H1 (cell line): ENCODE measurements at regions not wholly inside any gene's neighbourhood (a gene's known extent, or its start where the extent isn't known, plus 50 kb on each side); places are given as distances from the start of the nearest gene placed in this dataset.

Experiments
- CTCF ChIA-PET: fragments of 300-600 bp; sonication (Branson Sonifier 250); formaldehyde crosslinking; loops from one replicate; lab custom pipeline; 2021; ENCODE audit not compliant: partially characterized antibody; lab: Charles Lee
- POLR2A ChIA-PET: fragments of 300-600 bp; sonication (Branson Sonifier 250); formaldehyde crosslinking; loops from one replicate; lab custom pipeline; 2021; ENCODE audit warnings: inconsistent platforms; ENCODE audit not compliant: partially characterized antibody; lab: Charles Lee
- DNase-seq, 2 experiments: peaks; one replicate each; pipeline versions ENCODE4 v3.0.0 to v3.0.0-alpha.2; 2010 to 2022; ENCODE audit warnings: low spot score in 2 of 2, low read depth in 1 of 2, mixed read lengths in 1 of 2
- FAIRE-seq: peaks from 2 replicates; lab custom pipeline; 2011; peaks lifted over from hg19 to GRCh38; lab: Jason Lieb, UNC
- H2AFZ ChIP-seq: 2 replicates; pipeline ENCODE4 v1.8.1; 2012; ENCODE audit warnings: low read length, inconsistent platforms
- H2AK5ac ChIP-seq: 2 replicates; pipeline ENCODE4 v1.6.1; 2013; ENCODE audit warnings: low read depth, low read length
- H2BK120ac ChIP-seq: replicated peaks from 2 replicates; pipeline ENCODE3; 2013; ENCODE audit warnings: low read depth, low read length, inconsistent platforms
- H2BK12ac ChIP-seq: 2 replicates; pipeline ENCODE4 v1.6.1; 2013; ENCODE audit warnings: low read depth, low read length
- H2BK15ac ChIP-seq: 2 replicates; pipeline ENCODE4 v1.6.1; 2013; ENCODE audit warnings: low read length
- H2BK20ac ChIP-seq: 2 replicates; pipeline ENCODE4 v1.6.1; 2013; ENCODE audit warnings: low read length
- H2BK5ac ChIP-seq: 2 replicates; pipeline ENCODE4 v1.6.1; 2013; ENCODE audit warnings: low read depth, low read length
- H3K14ac ChIP-seq: 2 replicates; pipeline ENCODE4 v1.6.1; 2013; ENCODE audit warnings: inconsistent platforms; ENCODE audit not compliant: insufficient read length
- H3K18ac ChIP-seq: 2 replicates; pipeline ENCODE4 v1.6.1; 2013; ENCODE audit warnings: low read length; ENCODE audit errors: extremely low read depth
- H3K23ac ChIP-seq: 2 replicates; pipeline ENCODE4 v1.6.1; 2013; ENCODE audit warnings: inconsistent platforms; ENCODE audit not compliant: insufficient read length
- H3K23me2 ChIP-seq: 2 replicates; pipeline ENCODE4 v1.6.1; 2013; ENCODE audit warnings: low read depth, low read length
- H3K27ac ChIP-seq: 2 replicates; pipeline ENCODE4 v1.6.1; 2011; ENCODE audit warnings: low read depth, low read length, inconsistent platforms
- H3K27me3 ChIP-seq, 4 experiments: replicated peaks in 1 of 4; 1 replicate in 1 of 4; 2 replicates in 3 of 4; pipeline versions ENCODE4 v1.6.1 to v1.8.1; 2011 to 2013; ENCODE audit warnings: low read length in 3 of 4, mild to moderate bottlenecking in 3 of 4, inconsistent platforms in 2 of 4, mixed read lengths in 2 of 4, moderate library complexity in 1 of 4; ENCODE audit not compliant: control insufficient read depth in 3 of 4, insufficient read depth in 3 of 4; ENCODE audit errors: extremely low read depth in 1 of 4
- H3K36me3 ChIP-seq, 4 experiments: 2 replicates each; pipeline versions ENCODE4 v1.6.1 to v1.8.1; 2011 to 2013; ENCODE audit warnings: mild to moderate bottlenecking in 4 of 4, low read length in 3 of 4, moderate library complexity in 2 of 4, control low read depth in 1 of 4, inconsistent platforms in 1 of 4; ENCODE audit not compliant: insufficient read depth in 4 of 4, control insufficient read depth in 2 of 4
- H3K4ac ChIP-seq: replicated peaks from 2 replicates; pipeline ENCODE3; 2013; ENCODE audit warnings: low read length, low read depth, mixed read lengths, inconsistent platforms; ENCODE audit not compliant: insufficient read length
- H3K4me1 ChIP-seq, 4 experiments: replicated peaks in 1 of 4; 1 replicate in 1 of 4; 2 replicates in 3 of 4; pipeline versions ENCODE4 v1.6.1 to v1.8.1; 2011 to 2013; ENCODE audit warnings: low read length in 3 of 4, inconsistent platforms in 2 of 4, mixed read lengths in 1 of 4; ENCODE audit not compliant: insufficient read depth in 4 of 4, control insufficient read depth in 3 of 4
- H3K4me2 ChIP-seq, 2 experiments: 2 replicates each; pipeline versions ENCODE4 v1.6.1 to v1.8.1; 2011 to 2013; ENCODE audit warnings: low read depth in 2 of 2, low read length in 2 of 2, control low read depth in 1 of 2, inconsistent platforms in 1 of 2, mild to moderate bottlenecking in 1 of 2; ENCODE audit not compliant: insufficient read depth in 1 of 2
- H3K4me3 ChIP-seq, 4 experiments: fragments of 200-600, 300-600 bp in 1 of 4; sonication (generic), shearing (Covaris generic), sonication (Bioruptor Twin) in 1 of 4; 2 replicates each; pipeline versions ENCODE4 v1.5.1 to v1.8.1; 2011 to 2016; ENCODE audit warnings: low read length in 4 of 4, low read depth in 3 of 4, control low read depth in 2 of 4, inconsistent platforms in 2 of 4, mild to moderate bottlenecking in 2 of 4, mixed read lengths in 1 of 4, moderate library complexity in 1 of 4; ENCODE audit not compliant: insufficient read depth in 2 of 4; ENCODE audit errors: extremely low read depth in 1 of 4
- H3K56ac ChIP-seq: replicated peaks from 2 replicates; pipeline ENCODE3; 2013; ENCODE audit warnings: low read depth, mild to moderate bottlenecking, mixed read lengths, low read length, inconsistent platforms; ENCODE audit not compliant: insufficient read length
- H3K79me1 ChIP-seq: 2 replicates; pipeline ENCODE4 v1.6.1; 2013; ENCODE audit warnings: low read depth, low read length, control low read depth
- H3K79me2 ChIP-seq, 2 experiments: 2 replicates each; pipeline versions ENCODE4 v1.6.1 to v1.8.1; 2012 to 2013; ENCODE audit warnings: low read length in 2 of 2, mild to moderate bottlenecking in 2 of 2, inconsistent platforms in 1 of 2; ENCODE audit not compliant: insufficient read depth in 2 of 2, control insufficient read depth in 1 of 2
- H3K9ac ChIP-seq, 4 experiments: replicated peaks in 1 of 4; 1 replicate in 1 of 4; 2 replicates in 3 of 4; pipeline versions ENCODE4 v1.6.1 to v1.8.1; 2011 to 2013; ENCODE audit warnings: low read depth in 3 of 4, low read length in 3 of 4, control low read depth in 2 of 4, mild to moderate bottlenecking in 2 of 4, moderate library complexity in 2 of 4, inconsistent platforms in 1 of 4; ENCODE audit errors: extremely low read depth in 1 of 4
- H3K9me3 ChIP-seq, 2 experiments: 2 replicates each; pipeline versions ENCODE4 v1.6.1 to v1.8.1; 2012 to 2013; ENCODE audit warnings: mild to moderate bottlenecking in 2 of 2, moderate library complexity in 2 of 2, control low read depth in 1 of 2, inconsistent platforms in 1 of 2, low read depth in 1 of 2, low read length in 1 of 2, mixed read lengths in 1 of 2; ENCODE audit not compliant: insufficient read depth in 2 of 2
- H4K20me1 ChIP-seq, 2 experiments: replicated peaks in 1 of 2; 2 replicates each; pipeline versions ENCODE3 to v1.8.1; 2011 to 2013; ENCODE audit warnings: inconsistent platforms in 2 of 2, low read length in 2 of 2, mild to moderate bottlenecking in 1 of 2; ENCODE audit not compliant: insufficient read depth in 2 of 2, control insufficient read depth in 1 of 2
- H4K5ac ChIP-seq: 2 replicates; pipeline ENCODE4 v1.6.1; 2013; ENCODE audit warnings: low read length, low read depth, mixed read lengths, inconsistent platforms; ENCODE audit not compliant: insufficient read length
- H4K8ac ChIP-seq: 2 replicates; pipeline ENCODE4 v1.8.0; 2013; ENCODE audit warnings: mild to moderate bottlenecking, moderate library complexity, low read length, inconsistent platforms; ENCODE audit not compliant: insufficient read depth; ENCODE audit errors: extremely low read depth
- H4K91ac ChIP-seq: replicated peaks from 2 replicates; pipeline ENCODE3; 2013; ENCODE audit warnings: low read length, mixed read lengths, inconsistent platforms; ENCODE audit not compliant: insufficient read length
- E2F6 ChIP-seq: IDR thresholded peaks from 2 replicates; pipeline ENCODE4 v1.6.1; 2012; ENCODE audit warnings: inconsistent platforms
- NANOG ChIP-seq: IDR thresholded peaks from 2 replicates; pipeline ENCODE4 v1.6.1; 2011; ENCODE audit warnings: low read length, low read depth, mild to moderate bottlenecking, inconsistent platforms; ENCODE audit not compliant: insufficient read depth, poor library complexity, severe bottlenecking
- WGBS, 2 experiments: shearing (Covaris generic) in 1 of 2; methylation state at CpG; one replicate each; pipeline versions ENCODE4 v1.1.6 to v1.1.7; 2013 to 2015; ENCODE audit warnings: low lambda C conversion rate in 2 of 2, mixed read lengths in 2 of 2, inconsistent platforms in 1 of 2, low coverage in 1 of 2, missing lambda C conversion rate in 1 of 2; ENCODE audit not compliant: insufficient replicate concordance in 2 of 2, insufficient coverage in 1 of 2, insufficient read length in 1 of 2; ENCODE audit errors: extremely low coverage in 1 of 2, missing lambda C conversion rate in 1 of 2; 5-methylcytosine and 5-hydroxymethylcytosine counted together

- Histone ChIP-seq H3K4ac (no peak overlapping the region), H2BK120ac (no peak overlapping the region), H3K79me2 (no peaks in the 10 kb centered on the region), H3K23ac (no peak overlapping the region), H3K27me3 (no peaks in the 10 kb centered on the region), H2AK5ac (no peak overlapping the region), H3K4me1 (no peaks in the 10 kb centered on the region), H2BK5ac (no peak overlapping the region), H2BK20ac (no peak overlapping the region), H2BK15ac (no peak overlapping the region), H4K5ac (no peak overlapping the region), H3K14ac (no peak overlapping the region), H3K56ac (no peak overlapping the region), H3K23me2 (no peaks in the 10 kb centered on the region), H4K91ac (no peak overlapping the region), H3K4me3 (no peak overlapping the region), H4K8ac (no peak overlapping the region), H3K4me2 (no peak overlapping the region), H3K79me1 (no peaks in the 10 kb centered on the region), H4K20me1 (no peaks in the 10 kb centered on the region), H3K9me3 (no peaks in the 10 kb centered on the region), H2AFZ (no peak overlapping the region), H3K18ac (no peak overlapping the region), H3K9ac (no peak overlapping the region), H3K36me3 (no peaks in the 10 kb centered on the region), H3K27ac (no peak overlapping the region), H2BK12ac (no peak overlapping the region)
- TF ChIP-seq E2F6: no peak
- no peak for TF ChIP-seq NANOG
- WGBS, 2 experiments: 89% methylated on average over 2 of the region's 2 CpGs; no CpG with 5 or more reads in 1 of the 2 experiments
- ChIA-PET POLR2A (no interaction called here), CTCF (no interaction called here)
- FAIRE-seq (no peak), DNase-seq (no peak)
Observed at GRCh38 chr1:188877668-188878067, 1600.0 kb downstream of the BRINP3 start.
